ENCODE measurements at regions not wholly inside any gene's neighbourhood (a gene's known extent, or its start where the extent isn't known, plus 50 kb on each side); places are given as distances from the start of the nearest gene placed in this dataset.
"Not testable (repeated sequence)": the region's sequence is repeated elsewhere in the genome, so short reads cannot be mapped to it uniquely, and the experiment has no call there.

DNA sequence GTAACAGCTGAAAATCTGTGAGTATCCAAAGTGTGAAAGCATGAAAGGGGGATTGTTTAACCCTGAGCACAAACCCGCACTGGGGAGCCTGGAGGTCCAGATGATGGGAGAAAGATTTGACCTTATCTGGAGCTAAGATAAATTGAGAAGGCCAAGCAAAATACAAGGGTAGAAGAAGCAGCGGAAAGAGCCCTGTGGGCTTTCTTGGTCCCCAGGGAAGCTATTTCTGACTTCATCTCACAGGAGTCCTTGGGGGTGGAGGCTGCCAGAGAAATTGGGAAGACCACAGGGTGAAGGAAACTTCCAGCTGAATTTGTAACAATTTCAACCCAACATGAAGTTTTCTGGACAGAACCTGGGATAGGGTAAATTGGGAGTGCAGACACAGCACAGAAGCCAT lies 476.9 kb downstream of the MMUT start:
- no peak overlapping the region for H3K4me3 ChIP-seq
- H3K4me1 ChIP-seq (ENCODE audit: insufficient read depth), result no peaks in the 10 kb centered on the region
- no peaks in the 10 kb centered on the region for H4K20me1 ChIP-seq (ENCODE audit: insufficient read depth)
- H3K79me2 ChIP-seq (ENCODE audit: insufficient read depth), result no peaks in the 10 kb centered on the region
- H3K9me3 ChIP-seq (ENCODE audit: low read depth), result no peaks in the 10 kb centered on the region
- TF ChIP-seq EZH2 (IDR thresholded peaks at IDR 0.05; ENCODE audit: insufficient read depth, poor library complexity, severe bottlenecking), result no peak
- no peak for TF ChIP-seq EZH2phosphoT487 (IDR thresholded peaks at IDR 0.05; ENCODE audit: insufficient read depth, low read depth)
- DNase-seq, result no peak
- H3K9ac ChIP-seq, result no peak overlapping the region
- WGBS, 2 experiments (ENCODE audit: low coverage in 1 of 2, low lambda C conversion rate in 2 of 2, missing lambda C conversion rate in 2 of 2), result 29 to 40% methylated on average over 2 of the region's 2 CpGs
- in situ Hi-C loops (cut with MboI), result no loop called here
- H2AFZ ChIP-seq, result peak overlapping the region; percentile 38; the same call in 1 of the 2 replicates
- H3F3A ChIP-seq (ENCODE audit: insufficient read depth), result no peaks in the 10 kb centered on the region
- H3K27ac ChIP-seq, result no peak overlapping the region
- H3K27me3 ChIP-seq (replicated peaks; ENCODE audit: insufficient read depth), result no peaks in the 10 kb centered on the region
- no peak overlapping the region for H3K4me2 ChIP-seq (ENCODE audit: unreplicated experiment)
- no peaks in the 10 kb centered on the region for H3K36me3 ChIP-seq (ENCODE audit: low read depth)
- no peaks in the 10 kb centered on the region for H3K9me2 ChIP-seq (ENCODE audit: insufficient read depth)

- TF ChIP-seq EZH2phosphoT487 (IDR thresholded peaks at IDR 0.05; ENCODE audit: insufficient read depth, low read depth) (no peak), EZH2 (IDR thresholded peaks at IDR 0.05; ENCODE audit: insufficient read depth, poor library complexity, severe bottlenecking) (no peak)
- H3K27ac ChIP-seq, result no peak overlapping the region
Measured at GRCh38 chr6:48985025-48985424, 478.0 kb downstream of the MMUT start.

GRCh38 chr6:48983968-48984367 lies 479.1 kb downstream of the MMUT start:
- in situ Hi-C loops (cut with MboI); H3K4me1 ChIP-seq (ENCODE audit: insufficient read depth); H3F3A ChIP-seq (ENCODE audit: insufficient read depth); H3K36me3 ChIP-seq (ENCODE audit: low read depth); H4K20me1 ChIP-seq (ENCODE audit: insufficient read depth); H3K9me2 ChIP-seq (ENCODE audit: insufficient read depth); H3K9me3 ChIP-seq (ENCODE audit: low read depth); H3K4me3 ChIP-seq; H3K4me2 ChIP-seq (ENCODE audit: unreplicated experiment); H3K27ac ChIP-seq; H3K27me3 ChIP-seq (replicated peaks; ENCODE audit: insufficient read depth); H3K79me2 ChIP-seq (ENCODE audit: insufficient read depth); DNase-seq; H3K9ac ChIP-seq; H2AFZ ChIP-seq: not testable (repeated sequence)
- 56 to 60% methylated on average over 18 to 20 of the region's 20 CpGs for WGBS, 2 experiments (ENCODE audit: low coverage in 1 of 2, low lambda C conversion rate in 2 of 2, missing lambda C conversion rate in 2 of 2)

More at GRCh38 chr6:48985025-48985424, 478.0 kb downstream of the MMUT start:
- no peak for DNase-seq
- Histone ChIP-seq H2AFZ (no peak overlapping the region), H3K9ac (no peak overlapping the region), H3K79me2 (ENCODE audit: insufficient read depth) (no peaks in the 10 kb centered on the region), H3K4me2 (ENCODE audit: unreplicated experiment) (no peak overlapping the region), H3K4me1 (ENCODE audit: insufficient read depth) (no peaks in the 10 kb centered on the region), H3K27me3 (replicated peaks; ENCODE audit: insufficient read depth) (no peaks in the 10 kb centered on the region), H3K9me2 (ENCODE audit: insufficient read depth) (no peaks in the 10 kb centered on the region), H4K20me1 (ENCODE audit: insufficient read depth) (no peaks in the 10 kb centered on the region), H3K9me3 (ENCODE audit: low read depth) (no peaks in the 10 kb centered on the region), H3F3A (ENCODE audit: insufficient read depth) (no peaks in the 10 kb centered on the region), H3K4me3 (no peak overlapping the region), H3K36me3 (ENCODE audit: low read depth) (no peaks in the 10 kb centered on the region)
- in situ Hi-C loops (cut with MboI), result no loop called here
- WGBS, 2 experiments (ENCODE audit: low coverage in 1 of 2, low lambda C conversion rate in 2 of 2, missing lambda C conversion rate in 2 of 2), result 51 to 55% methylated on average over 6 of the region's 6 CpGs

DNA sequence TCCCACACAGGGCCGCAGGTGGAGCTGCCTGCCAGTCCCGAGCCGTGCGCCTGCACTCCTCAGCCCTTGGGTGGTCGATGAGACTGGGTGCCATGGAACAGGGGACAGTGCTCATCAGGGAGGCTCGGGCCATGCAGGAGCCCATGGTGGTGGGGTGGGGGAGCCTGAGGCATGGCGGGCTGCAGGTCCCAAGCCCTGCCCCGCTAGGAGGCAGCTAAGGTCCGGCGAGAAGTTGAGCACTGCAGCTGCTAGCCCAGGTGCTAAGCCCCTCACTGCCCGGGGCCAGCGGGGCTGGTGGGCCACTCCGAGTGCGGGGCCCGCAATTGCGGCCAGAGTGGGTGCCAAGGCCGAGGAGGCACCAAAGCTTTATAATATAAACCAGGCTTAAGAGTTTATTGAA lies 479.7 kb downstream of the MMUT start:
- Histone ChIP-seq H3K79me2 (ENCODE audit: insufficient read depth) (no peaks in the 10 kb centered on the region), H3F3A (ENCODE audit: insufficient read depth) (no peaks in the 10 kb centered on the region), H3K4me1 (ENCODE audit: insufficient read depth) (no peaks in the 10 kb centered on the region), H3K9me2 (ENCODE audit: insufficient read depth) (no peaks in the 10 kb centered on the region), H3K27ac (no peak overlapping the region), H3K4me3 (no peak overlapping the region), H3K9ac (no peak overlapping the region), H4K20me1 (ENCODE audit: insufficient read depth) (no peaks in the 10 kb centered on the region), H3K4me2 (ENCODE audit: unreplicated experiment) (no peak overlapping the region), H3K27me3 (replicated peaks; ENCODE audit: insufficient read depth) (no peaks in the 10 kb centered on the region), H2AFZ (no peak overlapping the region), H3K36me3 (ENCODE audit: low read depth) (no peaks in the 10 kb centered on the region), H3K9me3 (ENCODE audit: low read depth) (no peaks in the 10 kb centered on the region)
- in situ Hi-C loops (cut with MboI), result no loop called here
- no peak for TF ChIP-seq EZH2phosphoT487 (IDR thresholded peaks at IDR 0.05; ENCODE audit: insufficient read depth, low read depth)
- TF ChIP-seq EZH2 (IDR thresholded peaks at IDR 0.05; ENCODE audit: insufficient read depth, poor library complexity, severe bottlenecking), result no peak
- no peak for DNase-seq
- WGBS, 2 experiments (ENCODE audit: low coverage in 1 of 2, low lambda C conversion rate in 2 of 2, missing lambda C conversion rate in 2 of 2), result 55 to 63% methylated on average over 14 to 15 of the region's 17 CpGs

DNA sequence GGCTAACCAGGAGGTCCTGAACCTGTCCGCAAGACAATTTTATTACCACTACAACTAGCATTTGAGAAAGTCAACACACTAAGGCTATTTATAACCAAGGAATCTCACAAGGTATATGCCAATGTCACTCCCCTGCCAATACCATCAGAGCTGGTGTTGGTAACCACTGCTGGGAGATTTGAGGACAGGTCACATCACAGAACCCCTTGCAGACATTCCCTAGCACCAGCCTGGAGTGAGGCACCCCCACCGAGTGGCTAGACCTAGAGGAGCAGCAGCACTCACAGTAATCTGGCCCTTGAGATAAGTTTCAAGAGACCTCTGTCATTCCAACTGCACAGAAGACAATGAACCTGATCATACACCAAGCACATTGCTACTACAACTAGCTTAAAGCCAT lies 483.2 kb downstream of the MMUT start:
- no peaks in the 10 kb centered on the region for H3K79me2 ChIP-seq (ENCODE audit: insufficient read depth)
- H4K20me1 ChIP-seq (ENCODE audit: insufficient read depth), result no peaks in the 10 kb centered on the region
- no peak for DNase-seq
- no peak overlapping the region for H3K9ac ChIP-seq
- no peaks in the 10 kb centered on the region for H3K36me3 ChIP-seq (ENCODE audit: low read depth)
- no peaks in the 10 kb centered on the region for H3K9me3 ChIP-seq (ENCODE audit: low read depth)
- H3K4me3 ChIP-seq, result no peak overlapping the region
- WGBS, 2 experiments (ENCODE audit: low coverage in 1 of 2, low lambda C conversion rate in 2 of 2, missing lambda C conversion rate in 2 of 2), result 41 to 50% methylated on average over 2 of the region's 2 CpGs
- H3F3A ChIP-seq (ENCODE audit: insufficient read depth), result no peaks in the 10 kb centered on the region
- no peak overlapping the region for H2AFZ ChIP-seq
- no peak for TF ChIP-seq EZH2 (IDR thresholded peaks at IDR 0.05; ENCODE audit: insufficient read depth, poor library complexity, severe bottlenecking)
- no peaks in the 10 kb centered on the region for H3K27me3 ChIP-seq (replicated peaks; ENCODE audit: insufficient read depth)
- no peaks in the 10 kb centered on the region; the same call in 1 of the 2 replicates for H3K4me1 ChIP-seq (ENCODE audit: insufficient read depth)
- H3K27ac ChIP-seq, result no peak overlapping the region
- in situ Hi-C loops (cut with MboI), result no loop called here
- H3K4me2 ChIP-seq (ENCODE audit: unreplicated experiment), result no peak overlapping the region
- H3K9me2 ChIP-seq (ENCODE audit: insufficient read depth), result peaks cover 4% of the 10 kb centered on the region; the same call in 1 of the 2 replicates

All from GM23248 (cell line).